ENCODE measurements at regions not wholly inside any gene's neighbourhood (a gene's known extent, or its start where the extent isn't known, plus 50 kb on each side); places are given as distances from the start of the nearest gene placed in this dataset.

- Histone ChIP-seq H3K4me1 (ENCODE audit: control insufficient read depth, low read length) (no peaks in the 10 kb centered on the region), H4K20me1 (ENCODE audit: control insufficient read depth, insufficient read depth, low read depth, low read length) (no peaks in the 10 kb centered on the region), H3K4me3 (ENCODE audit: low read length) (no peak overlapping the region), H3K27me3 (ENCODE audit: control insufficient read depth, low read length) (peaks cover 38% of the 10 kb centered on the region), H3K4me2 (ENCODE audit: low read length) (no peak overlapping the region), H3K79me2 (ENCODE audit: control insufficient read depth, low read length) (no peaks in the 10 kb centered on the region), H3K36me3 (ENCODE audit: control insufficient read depth, low read length) (no peaks in the 10 kb centered on the region), H3K27ac (ENCODE audit: low read depth, low read length) (no peak overlapping the region), H3K9me2 (replicated peaks; ENCODE audit: control insufficient read depth, low read length) (no peaks in the 10 kb centered on the region), H3K9me3 (ENCODE audit: control insufficient read depth, insufficient read depth, low read length) (no peaks in the 10 kb centered on the region), H3F3A (ENCODE audit: control insufficient read depth, insufficient read depth) (no peaks in the 10 kb centered on the region)
- no peak for TF ChIP-seq EZH2phosphoT487 (IDR thresholded peaks at IDR 0.05; ENCODE audit: borderline replicate concordance, low read length)
- TF ChIP-seq, protein P1, sequence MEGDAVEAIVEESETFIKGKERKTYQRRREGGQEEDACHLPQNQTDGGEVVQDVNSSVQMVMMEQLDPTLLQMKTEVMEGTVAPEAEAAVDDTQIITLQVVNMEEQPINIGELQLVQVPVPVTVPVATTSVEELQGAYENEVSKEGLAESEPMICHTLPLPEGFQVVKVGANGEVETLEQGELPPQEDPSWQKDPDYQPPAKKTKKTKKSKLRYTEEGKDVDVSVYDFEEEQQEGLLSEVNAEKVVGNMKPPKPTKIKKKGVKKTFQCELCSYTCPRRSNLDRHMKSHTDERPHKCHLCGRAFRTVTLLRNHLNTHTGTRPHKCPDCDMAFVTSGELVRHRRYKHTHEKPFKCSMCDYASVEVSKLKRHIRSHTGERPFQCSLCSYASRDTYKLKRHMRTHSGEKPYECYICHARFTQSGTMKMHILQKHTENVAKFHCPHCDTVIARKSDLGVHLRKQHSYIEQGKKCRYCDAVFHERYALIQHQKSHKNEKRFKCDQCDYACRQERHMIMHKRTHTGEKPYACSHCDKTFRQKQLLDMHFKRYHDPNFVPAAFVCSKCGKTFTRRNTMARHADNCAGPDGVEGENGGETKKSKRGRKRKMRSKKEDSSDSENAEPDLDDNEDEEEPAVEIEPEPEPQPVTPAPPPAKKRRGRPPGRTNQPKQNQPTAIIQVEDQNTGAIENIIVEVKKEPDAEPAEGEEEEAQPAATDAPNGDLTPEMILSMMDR (IDR thresholded peaks at IDR 0.05; ENCODE audit: low read depth, low read length, poor library complexity, severe bottlenecking) = no peak
Observed at GRCh38 chr14:22266683-22267082, 322.3 kb downstream of the DAD1 start.

- H3K36me3 ChIP-seq (ENCODE audit: control insufficient read depth, low read length) = no peaks in the 10 kb centered on the region
- H3K4me1 ChIP-seq (ENCODE audit: control insufficient read depth, low read length) = no peaks in the 10 kb centered on the region
- H3K79me2 ChIP-seq (ENCODE audit: control insufficient read depth, low read length) = no peaks in the 10 kb centered on the region
- no peak for TF ChIP-seq EZH2phosphoT487 (IDR thresholded peaks at IDR 0.05; ENCODE audit: borderline replicate concordance, low read length)
- TF ChIP-seq, protein P1 (IDR thresholded peaks at IDR 0.05; ENCODE audit: low read depth, low read length, poor library complexity, severe bottlenecking) = no peak
- no peaks in the 10 kb centered on the region for H4K20me1 ChIP-seq (ENCODE audit: control insufficient read depth, insufficient read depth, low read depth, low read length)
- no peak overlapping the region for H3K4me3 ChIP-seq (ENCODE audit: low read length)
- no peak overlapping the region for H3K27ac ChIP-seq (ENCODE audit: low read depth, low read length)
- no peak overlapping the region for H3K4me2 ChIP-seq (ENCODE audit: low read length)
- no peaks in the 10 kb centered on the region for H3F3A ChIP-seq (ENCODE audit: control insufficient read depth, insufficient read depth)
- H3K9me2 ChIP-seq (replicated peaks; ENCODE audit: control insufficient read depth, low read length) = no peaks in the 10 kb centered on the region
- peaks cover 38% of the 10 kb centered on the region for H3K27me3 ChIP-seq (ENCODE audit: control insufficient read depth, low read length)
- no peaks in the 10 kb centered on the region for H3K9me3 ChIP-seq (ENCODE audit: control insufficient read depth, insufficient read depth, low read length)
Observed at GRCh38 chr14:22266142-22266442, 322.9 kb downstream of the DAD1 start.

DNA sequence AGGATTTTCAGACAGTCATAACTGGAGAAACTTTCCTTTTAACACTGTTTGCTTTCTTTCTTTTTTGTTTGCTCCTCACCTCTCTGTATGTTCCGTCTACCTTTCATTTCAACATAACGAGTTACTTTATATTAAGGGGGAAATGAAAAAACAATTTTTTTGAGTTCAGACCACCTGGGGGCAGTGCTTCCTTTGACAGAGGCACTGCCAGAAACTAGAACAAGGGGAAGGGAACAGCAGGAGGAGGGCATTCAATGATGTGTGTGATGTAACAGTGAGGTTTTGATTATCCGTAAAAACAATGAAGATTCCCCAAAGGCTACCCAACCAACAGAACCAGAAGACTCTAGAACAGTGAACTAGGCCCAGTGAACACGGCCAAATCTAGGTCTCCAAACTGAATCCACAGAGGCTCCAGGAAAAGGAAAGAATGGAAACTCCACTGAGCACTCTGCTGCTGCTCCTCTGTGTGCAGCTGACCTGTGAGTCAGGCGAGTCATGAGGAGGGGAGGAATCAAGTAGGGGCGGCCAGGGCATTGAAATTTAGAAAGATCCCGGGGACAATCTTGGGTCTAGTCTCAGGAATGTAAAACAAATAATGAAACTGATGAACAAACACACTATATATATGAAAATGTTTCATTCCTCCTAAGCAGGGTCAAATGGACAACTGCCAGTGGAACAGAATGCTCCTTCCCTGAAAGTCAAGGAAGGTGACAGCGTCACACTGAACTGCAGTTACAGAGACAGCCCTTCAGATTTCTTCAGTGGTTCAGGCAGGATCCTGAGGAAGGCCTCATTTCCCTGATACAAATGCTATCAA is 323.5 kb downstream of the DAD1 start:
- TF ChIP-seq EZH2phosphoT487 (IDR thresholded peaks at IDR 0.05; ENCODE audit: borderline replicate concordance, low read length) = no peak
- TF ChIP-seq, protein P1 (IDR thresholded peaks at IDR 0.05; ENCODE audit: low read depth, low read length, poor library complexity, severe bottlenecking) = peak; percentile 61
- Histone ChIP-seq H3K9me3 (ENCODE audit: control insufficient read depth, insufficient read depth, low read length) (no peaks in the 10 kb centered on the region), H3K9me2 (replicated peaks; ENCODE audit: control insufficient read depth, low read length) (no peaks in the 10 kb centered on the region), H3K4me3 (ENCODE audit: low read length) (no peak overlapping the region), H3F3A (ENCODE audit: control insufficient read depth, insufficient read depth) (no peaks in the 10 kb centered on the region), H3K27ac (ENCODE audit: low read depth, low read length) (no peak overlapping the region), H3K4me2 (ENCODE audit: low read length) (no peak overlapping the region), H3K4me1 (ENCODE audit: control insufficient read depth, low read length) (no peaks in the 10 kb centered on the region), H3K79me2 (ENCODE audit: control insufficient read depth, low read length) (no peaks in the 10 kb centered on the region), H3K27me3 (ENCODE audit: control insufficient read depth, low read length) (peaks cover 38% of the 10 kb centered on the region), H3K36me3 (ENCODE audit: control insufficient read depth, low read length) (no peaks in the 10 kb centered on the region), H4K20me1 (ENCODE audit: control insufficient read depth, insufficient read depth, low read depth, low read length) (no peaks in the 10 kb centered on the region)

All from DOHH2 (cell line).